Mesothelial cell of epicardium (in vitro differentiated cells): ENCODE measurements at regions not wholly inside any gene's neighbourhood (a gene's known extent, or its start where the extent isn't known, plus 50 kb on each side); places are given as distances from the start of the nearest gene placed in this dataset.

ENCODE experiments used
- DNase-seq, 2 experiments: peaks; one replicate each; pipeline ENCODE4 v3.0.0; 2021; ENCODE audit warnings: low spot score in 2 of 2; ENCODE audit not compliant: unreplicated experiment in 2 of 2
- H3K27ac Mint-ChIP-seq: 2 replicates; pipeline ENCODE4 v1.8.0; 2021; ENCODE audit warnings: mixed read lengths
- H3K27me3 Mint-ChIP-seq: 2 replicates; pipeline ENCODE4 v1.8.0; 2021; ENCODE audit warnings: low read depth, mixed read lengths
- H3K36me3 Mint-ChIP-seq: 2 replicates; pipeline ENCODE4 v1.8.0; 2021; ENCODE audit warnings: mixed read lengths
- H3K4me1 Mint-ChIP-seq: 2 replicates; pipeline ENCODE4 v1.8.0; 2021; ENCODE audit warnings: mixed read lengths
- H3K4me3 Mint-ChIP-seq: 2 replicates; pipeline ENCODE4 v1.8.0; 2021; ENCODE audit warnings: mild to moderate bottlenecking, moderate library complexity, mixed read lengths
- H3K9me3 Mint-ChIP-seq: 2 replicates; pipeline ENCODE4 v1.8.0; 2021; ENCODE audit warnings: mixed read lengths
- TF ChIP-seq, protein P1 (sequence below): fragments of 200-600 bp; sonication (generic); IDR thresholded peaks from one replicate; pipeline ENCODE4 v1.5.0; 2021; ENCODE audit warnings: antibody characterized with exemption; ENCODE audit not compliant: unreplicated experiment

- no peak for DNase-seq
- H3K27me3 Mint-ChIP-seq, result peaks cover 50% of the 10 kb centered on the region
- no peaks in the 10 kb centered on the region for H3K4me1 Mint-ChIP-seq
- no peaks in the 10 kb centered on the region for H3K36me3 Mint-ChIP-seq
- TF ChIP-seq, protein P1, sequence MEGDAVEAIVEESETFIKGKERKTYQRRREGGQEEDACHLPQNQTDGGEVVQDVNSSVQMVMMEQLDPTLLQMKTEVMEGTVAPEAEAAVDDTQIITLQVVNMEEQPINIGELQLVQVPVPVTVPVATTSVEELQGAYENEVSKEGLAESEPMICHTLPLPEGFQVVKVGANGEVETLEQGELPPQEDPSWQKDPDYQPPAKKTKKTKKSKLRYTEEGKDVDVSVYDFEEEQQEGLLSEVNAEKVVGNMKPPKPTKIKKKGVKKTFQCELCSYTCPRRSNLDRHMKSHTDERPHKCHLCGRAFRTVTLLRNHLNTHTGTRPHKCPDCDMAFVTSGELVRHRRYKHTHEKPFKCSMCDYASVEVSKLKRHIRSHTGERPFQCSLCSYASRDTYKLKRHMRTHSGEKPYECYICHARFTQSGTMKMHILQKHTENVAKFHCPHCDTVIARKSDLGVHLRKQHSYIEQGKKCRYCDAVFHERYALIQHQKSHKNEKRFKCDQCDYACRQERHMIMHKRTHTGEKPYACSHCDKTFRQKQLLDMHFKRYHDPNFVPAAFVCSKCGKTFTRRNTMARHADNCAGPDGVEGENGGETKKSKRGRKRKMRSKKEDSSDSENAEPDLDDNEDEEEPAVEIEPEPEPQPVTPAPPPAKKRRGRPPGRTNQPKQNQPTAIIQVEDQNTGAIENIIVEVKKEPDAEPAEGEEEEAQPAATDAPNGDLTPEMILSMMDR, result no peak
- peaks cover 3% of the 10 kb centered on the region for H3K9me3 Mint-ChIP-seq
- H3K27ac Mint-ChIP-seq, result no peak overlapping the region
- H3K4me3 Mint-ChIP-seq, result no peak overlapping the region
Observed at GRCh38 chr10:2731940-2732339, 335.4 kb upstream of the PFKP start.

DNA sequence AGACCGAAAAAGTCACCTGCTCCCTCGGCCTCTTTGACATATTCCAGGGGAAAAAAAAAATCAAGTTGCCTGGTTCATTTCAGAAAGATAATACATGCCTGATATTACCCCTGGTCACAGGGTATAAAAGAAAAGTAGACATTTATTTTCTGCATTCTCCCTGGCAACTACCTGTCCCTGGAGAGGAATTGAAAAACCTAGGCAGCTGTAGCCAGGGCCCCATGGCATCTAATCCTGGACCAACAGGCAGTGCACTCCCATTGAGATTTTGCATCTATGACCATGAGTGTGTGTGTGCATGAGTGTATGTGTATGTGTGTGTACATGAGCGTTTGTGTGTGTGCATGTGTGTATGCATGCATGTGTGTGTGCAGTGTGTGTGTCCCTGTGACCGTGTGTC is 338.2 kb upstream of the PFKP start:
- DNase-seq, result no peak
- Mint-ChIP-seq H3K27ac (no peak overlapping the region), H3K36me3 (no peaks in the 10 kb centered on the region), H3K4me1 (peaks cover 4% of the 10 kb centered on the region), H3K4me3 (no peak overlapping the region), H3K27me3 (peaks cover 31% of the 10 kb centered on the region), H3K9me3 (peaks cover 3% of the 10 kb centered on the region)
- TF ChIP-seq, protein P1, result no peak

DNA sequence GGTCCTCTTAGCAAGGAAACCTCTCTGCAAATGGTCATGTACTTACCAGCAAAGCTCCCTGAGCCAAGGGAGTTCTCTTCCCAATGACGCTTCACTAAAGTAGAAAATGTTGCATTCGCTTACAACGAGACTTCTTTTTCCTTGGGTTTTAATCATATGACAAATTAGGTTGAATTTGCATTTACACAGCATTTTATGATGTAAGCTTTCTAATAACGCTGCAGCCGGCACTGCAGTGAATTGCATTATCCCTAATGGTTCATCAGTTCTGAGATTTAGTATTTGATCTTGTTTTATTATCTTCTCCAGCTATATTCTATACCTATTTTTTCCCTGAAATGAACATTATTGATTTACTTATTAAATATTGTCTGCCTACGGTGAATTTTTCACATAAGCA is 339.3 kb upstream of the PFKP start:
- H3K27ac Mint-ChIP-seq, result no peak overlapping the region
- H3K4me1 Mint-ChIP-seq, result peaks cover 6% of the 10 kb centered on the region
- peaks cover 3% of the 10 kb centered on the region for H3K9me3 Mint-ChIP-seq
- TF ChIP-seq, protein P1, result no peak
- no peaks in the 10 kb centered on the region for H3K36me3 Mint-ChIP-seq
- peaks cover 31% of the 10 kb centered on the region for H3K27me3 Mint-ChIP-seq
- no peak overlapping the region for H3K4me3 Mint-ChIP-seq
- DNase-seq, result no peak

- no peaks in the 10 kb centered on the region for H3K36me3 Mint-ChIP-seq
- TF ChIP-seq, protein P1, result no peak
- H3K4me3 Mint-ChIP-seq, result no peak overlapping the region
Observed at GRCh38 chr10:2716596-2716995, 350.8 kb upstream of the PFKP start.

DNA sequence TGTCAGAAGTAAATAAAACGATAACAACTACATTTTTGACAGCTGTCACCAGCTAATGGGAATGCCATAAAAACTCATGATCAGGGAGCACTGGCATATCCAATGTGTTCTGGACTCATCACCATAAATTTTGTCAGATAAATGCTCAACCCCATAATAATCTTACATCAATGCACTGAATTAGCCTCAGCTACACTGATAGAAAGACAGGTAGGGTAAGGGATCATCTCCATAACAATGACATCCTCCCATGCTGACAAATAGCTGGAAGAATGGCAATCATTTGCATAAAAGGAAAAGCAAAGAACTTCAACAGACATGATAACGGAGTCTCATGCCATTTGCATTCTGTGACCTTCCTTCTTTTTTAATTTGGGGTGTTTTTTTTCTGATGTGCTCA is 352.8 kb upstream of the PFKP start:
- Mint-ChIP-seq H3K27me3 (peaks cover 2% of the 10 kb centered on the region), H3K4me3 (no peak overlapping the region), H3K27ac (no peak overlapping the region), H3K4me1 (no peaks in the 10 kb centered on the region), H3K9me3 (peaks cover 11% of the 10 kb centered on the region), H3K36me3 (no peaks in the 10 kb centered on the region)
- no peak for DNase-seq
- TF ChIP-seq, protein P1, result no peak

More at GRCh38 chr10:2716596-2716995, 350.8 kb upstream of the PFKP start:
- Mint-ChIP-seq H3K4me1 (no peaks in the 10 kb centered on the region), H3K27me3 (peaks cover 4% of the 10 kb centered on the region), H3K27ac (no peak overlapping the region), H3K9me3 (no peaks in the 10 kb centered on the region)
- no peak for DNase-seq

DNA sequence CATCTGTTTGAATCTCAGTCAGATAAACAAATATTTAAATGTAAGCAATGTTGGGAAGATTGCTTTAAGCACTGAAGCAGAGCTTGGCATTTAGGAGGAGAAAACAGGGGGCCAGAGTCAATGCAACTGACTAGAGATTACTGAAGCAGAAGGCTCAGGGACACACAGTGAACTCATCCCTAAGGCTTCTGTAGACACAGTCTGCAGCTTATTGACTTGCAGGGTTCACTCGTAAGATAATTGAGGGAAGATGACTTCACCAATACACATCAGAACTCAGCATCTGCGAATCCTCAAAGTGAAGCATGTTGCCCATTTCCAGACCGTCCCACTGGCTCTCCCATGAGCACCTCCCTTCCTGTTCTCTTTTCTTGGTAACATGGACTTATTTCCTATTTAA is 363.4 kb upstream of the PFKP start:
- H3K9me3 Mint-ChIP-seq, result peaks cover 3% of the 10 kb centered on the region
- no peak overlapping the region for H3K4me3 Mint-ChIP-seq
- TF ChIP-seq, protein P1, result no peak
- DNase-seq, result no peak
- no peaks in the 10 kb centered on the region for H3K36me3 Mint-ChIP-seq
- H3K27me3 Mint-ChIP-seq, result peaks cover 2% of the 10 kb centered on the region
- no peaks in the 10 kb centered on the region for H3K4me1 Mint-ChIP-seq
- H3K27ac Mint-ChIP-seq, result no peak overlapping the region
